ENCODE measurements at regions not wholly inside any gene's neighbourhood (a gene's known extent, or its start where the extent isn't known, plus 50 kb on each side); places are given as distances from the start of the nearest gene placed in this dataset.

DNA sequence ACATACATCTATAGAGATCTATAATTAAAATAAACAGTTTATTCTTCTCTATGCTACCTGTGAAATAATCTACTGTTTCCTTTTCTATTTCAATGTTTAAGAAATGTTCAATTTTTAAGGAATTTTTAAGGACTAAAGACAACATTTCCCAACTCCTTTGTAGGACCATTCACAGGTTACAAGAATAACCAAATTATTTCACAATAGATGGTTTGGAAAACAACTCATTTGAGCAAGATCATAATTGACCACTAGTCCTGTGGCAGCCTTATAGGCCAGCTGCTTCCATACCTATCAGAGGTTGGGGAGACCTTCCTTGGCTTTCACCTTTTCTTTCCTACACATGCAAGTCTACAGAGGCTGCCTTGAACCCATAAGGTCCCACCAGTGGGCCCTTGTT lies 193.7 kb downstream of the TTC39B start:
- H3K36me3 ChIP-seq (ENCODE audit: control insufficient read depth in 5 of 5, insufficient read depth in 5 of 5, low read length in 5 of 5) = no peaks in the 10 kb centered on the region
- no peak overlapping the region for H3K9ac ChIP-seq (ENCODE audit: low read length in 5 of 5)
- no peaks in the 10 kb centered on the region for H3K4me1 ChIP-seq (ENCODE audit: control insufficient read depth in 5 of 5, insufficient read depth in 5 of 5, low read length in 5 of 5)
- H3K27ac ChIP-seq (ENCODE audit: low read depth, low read length) = no peak overlapping the region
- H3K9me3 ChIP-seq (ENCODE audit: control insufficient read depth in 5 of 5, low read length in 5 of 5) = no peaks in the 10 kb centered on the region
- H3K27me3 ChIP-seq (ENCODE audit: control insufficient read depth in 5 of 5, insufficient read depth in 4 of 5, low read length in 5 of 5) = peaks cover 0 to 7% (median 0%) of the 10 kb centered on the region in 5 donors
- H3K4me3 ChIP-seq (ENCODE audit: low read depth in 1 of 5, low read length in 5 of 5) = no peak overlapping the region

- H3K9ac ChIP-seq (ENCODE audit: low read length in 5 of 5) = no peak overlapping the region
- peaks cover 0 to 4% (median 0%) of the 10 kb centered on the region in 5 donors for H3K9me3 ChIP-seq (ENCODE audit: control insufficient read depth in 5 of 5, low read length in 5 of 5)
- no peaks in the 10 kb centered on the region for H3K27me3 ChIP-seq (ENCODE audit: control insufficient read depth in 5 of 5, insufficient read depth in 4 of 5, low read length in 5 of 5)
- no peaks in the 10 kb centered on the region for H3K36me3 ChIP-seq (ENCODE audit: control insufficient read depth in 5 of 5, insufficient read depth in 5 of 5, low read length in 5 of 5)
- no peak overlapping the region for H3K27ac ChIP-seq (ENCODE audit: low read depth, low read length)
- H3K4me1 ChIP-seq (ENCODE audit: control insufficient read depth in 5 of 5, insufficient read depth in 5 of 5, low read length in 5 of 5) = no peaks in the 10 kb centered on the region
- H3K4me3 ChIP-seq (ENCODE audit: low read depth in 1 of 5, low read length in 5 of 5) = no peak overlapping the region
Measured at GRCh38 chr9:15111071-15111470, 195.9 kb downstream of the TTC39B start.

DNA sequence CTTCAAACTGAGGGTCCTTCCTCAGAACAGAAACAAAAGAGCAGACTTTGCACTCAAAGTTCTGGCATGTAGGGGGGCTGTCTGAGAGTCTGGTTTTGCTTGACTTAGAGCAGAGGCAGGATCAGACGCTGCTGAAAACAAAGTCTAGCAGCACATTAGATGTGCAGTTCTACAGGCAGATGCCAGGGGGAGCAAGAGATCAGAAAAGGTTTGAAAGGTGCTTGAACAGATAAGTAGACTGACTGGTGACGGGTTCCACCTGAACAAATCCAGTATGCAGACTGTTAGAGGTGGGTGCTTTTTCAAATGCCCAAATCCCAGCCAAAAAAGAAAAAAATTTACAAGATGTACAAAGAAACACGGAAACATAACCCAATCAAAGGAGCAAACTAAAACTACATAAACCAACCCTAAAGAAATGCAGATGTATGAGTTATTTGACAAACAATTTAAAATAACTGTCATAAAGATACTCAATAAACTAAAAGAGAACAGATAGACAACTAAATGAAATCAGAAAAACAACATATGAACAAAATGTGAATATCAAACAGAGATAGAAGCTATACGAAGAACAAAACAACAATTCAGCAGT lies 194.7 kb upstream of the FREM1 start:
- H3K9ac ChIP-seq (ENCODE audit: low read length in 5 of 5) = no peak overlapping the region
- no peaks in the 10 kb centered on the region for H3K4me1 ChIP-seq (ENCODE audit: control insufficient read depth in 5 of 5, insufficient read depth in 5 of 5, low read length in 5 of 5)
- no peak overlapping the region for H3K4me3 ChIP-seq (ENCODE audit: low read depth in 1 of 5, low read length in 5 of 5)
- H3K36me3 ChIP-seq (ENCODE audit: control insufficient read depth in 5 of 5, insufficient read depth in 5 of 5, low read length in 5 of 5) = no peaks in the 10 kb centered on the region
- H3K27me3 ChIP-seq (ENCODE audit: control insufficient read depth in 5 of 5, insufficient read depth in 4 of 5, low read length in 5 of 5) = no peaks in the 10 kb centered on the region
- no peak overlapping the region for H3K27ac ChIP-seq (ENCODE audit: low read depth, low read length)
- peaks cover 0 to 4% (median 0%) of the 10 kb centered on the region in 5 donors for H3K9me3 ChIP-seq (ENCODE audit: control insufficient read depth in 5 of 5, low read length in 5 of 5)

- Histone ChIP-seq H3K27ac (ENCODE audit: low read depth, low read length) (no peak overlapping the region), H3K9me3 (ENCODE audit: control insufficient read depth in 5 of 5, low read length in 5 of 5) (peaks cover 0 to 4% (median 0%) of the 10 kb centered on the region in 5 donors), H3K36me3 (ENCODE audit: control insufficient read depth in 5 of 5, insufficient read depth in 5 of 5, low read length in 5 of 5) (no peaks in the 10 kb centered on the region), H3K4me1 (ENCODE audit: control insufficient read depth in 5 of 5, insufficient read depth in 5 of 5, low read length in 5 of 5) (no peaks in the 10 kb centered on the region), H3K27me3 (ENCODE audit: control insufficient read depth in 5 of 5, insufficient read depth in 4 of 5, low read length in 5 of 5) (no peaks in the 10 kb centered on the region), H3K9ac (ENCODE audit: low read length in 5 of 5) (no peak overlapping the region), H3K4me3 (ENCODE audit: low read depth in 1 of 5, low read length in 5 of 5) (no peak overlapping the region)
Measured at GRCh38 chr9:15103290-15103689, 193.1 kb upstream of the FREM1 start.

- Histone ChIP-seq H3K27ac (ENCODE audit: low read depth, low read length) (no peak overlapping the region), H3K9ac (ENCODE audit: low read length in 5 of 5) (no peak overlapping the region), H3K4me3 (ENCODE audit: low read depth in 1 of 5, low read length in 5 of 5) (no peak overlapping the region), H3K4me1 (ENCODE audit: control insufficient read depth in 5 of 5, insufficient read depth in 5 of 5, low read length in 5 of 5) (no peaks in the 10 kb centered on the region), H3K9me3 (ENCODE audit: control insufficient read depth in 5 of 5, low read length in 5 of 5) (no peaks in the 10 kb centered on the region), H3K36me3 (ENCODE audit: control insufficient read depth in 5 of 5, insufficient read depth in 5 of 5, low read length in 5 of 5) (no peaks in the 10 kb centered on the region), H3K27me3 (ENCODE audit: control insufficient read depth in 5 of 5, insufficient read depth in 4 of 5, low read length in 5 of 5) (no peaks in the 10 kb centered on the region)
Measured at GRCh38 chr9:15101095-15101494, 190.9 kb upstream of the FREM1 start.

DNA sequence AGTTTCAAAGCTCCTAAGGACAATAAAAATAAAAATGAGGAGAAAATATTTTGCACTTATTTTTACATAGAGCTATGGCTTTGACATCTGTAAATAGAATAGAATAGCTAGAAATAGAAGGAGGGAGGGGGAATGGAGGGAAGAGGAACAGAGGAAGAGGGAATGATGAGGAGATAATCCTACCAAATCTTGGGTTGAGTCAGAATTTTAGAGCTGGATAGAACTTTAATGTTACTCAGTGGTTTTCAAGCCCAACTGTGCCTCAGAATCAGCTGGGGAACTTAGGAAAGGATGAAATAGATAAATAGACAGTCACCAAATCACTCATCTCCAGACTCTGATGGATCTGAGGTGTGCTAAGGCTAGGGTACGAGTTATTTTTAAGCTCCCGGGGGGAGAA lies 190.3 kb upstream of the FREM1 start:
- no peaks in the 10 kb centered on the region for H3K27me3 ChIP-seq (ENCODE audit: control insufficient read depth in 5 of 5, insufficient read depth in 4 of 5, low read length in 5 of 5)

DNA sequence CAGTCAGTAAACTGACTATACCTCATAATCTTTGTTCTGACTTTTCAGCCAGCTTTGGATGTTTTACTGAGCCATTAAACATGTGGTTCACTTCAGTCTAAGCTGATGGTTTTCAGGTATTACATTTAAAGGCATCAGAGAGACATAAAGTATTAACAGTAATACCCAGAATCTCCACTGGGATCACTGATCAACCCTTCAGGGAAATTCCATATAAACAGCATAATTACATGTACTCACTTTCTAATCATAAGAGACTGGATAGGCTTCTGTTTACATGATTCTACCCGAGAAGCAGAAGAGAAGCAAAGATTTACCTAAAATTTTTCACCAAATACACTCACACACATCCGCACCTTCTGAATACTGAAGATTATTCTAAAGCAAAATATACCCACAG lies 186.7 kb upstream of the FREM1 start:
- H3K36me3 ChIP-seq (ENCODE audit: control insufficient read depth in 5 of 5, insufficient read depth in 5 of 5, low read length in 5 of 5) = no peaks in the 10 kb centered on the region
- H3K4me1 ChIP-seq (ENCODE audit: control insufficient read depth in 5 of 5, insufficient read depth in 5 of 5, low read length in 5 of 5) = no peaks in the 10 kb centered on the region
- no peaks in the 10 kb centered on the region for H3K27me3 ChIP-seq (ENCODE audit: control insufficient read depth in 5 of 5, insufficient read depth in 4 of 5, low read length in 5 of 5)
- H3K9me3 ChIP-seq (ENCODE audit: control insufficient read depth in 5 of 5, low read length in 5 of 5) = peaks cover 0 to 2% (median 0%) of the 10 kb centered on the region in 5 donors
- no peak overlapping the region for H3K9ac ChIP-seq (ENCODE audit: low read length in 5 of 5)
- H3K27ac ChIP-seq (ENCODE audit: low read depth, low read length) = no peak overlapping the region
- H3K4me3 ChIP-seq (ENCODE audit: low read depth in 1 of 5, low read length in 5 of 5) = no peak overlapping the region

More for the DNA sequence above, 190.3 kb upstream of the FREM1 start:
- Histone ChIP-seq H3K9ac (ENCODE audit: low read length in 5 of 5) (no peak overlapping the region), H3K36me3 (ENCODE audit: control insufficient read depth in 5 of 5, insufficient read depth in 5 of 5, low read length in 5 of 5) (no peaks in the 10 kb centered on the region), H3K27ac (ENCODE audit: low read depth, low read length) (no peak overlapping the region), H3K4me3 (ENCODE audit: low read depth in 1 of 5, low read length in 5 of 5) (no peak overlapping the region), H3K9me3 (ENCODE audit: control insufficient read depth in 5 of 5, low read length in 5 of 5) (no peaks in the 10 kb centered on the region), H3K4me1 (ENCODE audit: control insufficient read depth in 5 of 5, insufficient read depth in 5 of 5, low read length in 5 of 5) (no peaks in the 10 kb centered on the region)

DNA sequence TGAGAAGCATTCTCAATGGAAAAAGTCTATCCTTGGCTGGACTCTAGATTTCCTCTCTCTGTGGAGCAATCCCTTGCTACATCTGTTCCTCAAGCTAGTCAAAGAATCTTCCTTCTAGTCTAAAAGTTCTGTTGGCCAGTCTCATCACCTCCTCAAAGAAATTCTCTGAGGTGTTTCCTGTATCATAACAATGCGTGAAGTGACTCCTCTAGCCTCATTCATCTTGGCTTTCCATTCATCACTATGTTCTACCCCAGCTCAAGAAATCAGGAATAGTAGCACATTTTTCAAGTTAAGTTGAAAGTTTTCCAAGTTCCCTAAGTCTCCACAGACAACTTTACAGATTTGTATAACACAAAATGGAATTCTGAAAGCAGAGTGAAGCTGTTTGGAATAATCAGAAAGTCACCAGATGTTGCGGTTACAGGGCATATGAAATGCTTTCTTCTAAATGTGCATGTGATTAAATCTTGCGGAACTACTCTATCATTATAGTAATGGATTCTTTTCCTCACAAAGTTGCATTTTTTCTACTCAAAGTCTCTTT lies 176.6 kb upstream of the FREM1 start:
- Histone ChIP-seq H3K9me3 (ENCODE audit: control insufficient read depth in 5 of 5, low read length in 5 of 5) (no peaks in the 10 kb centered on the region), H3K9ac (ENCODE audit: low read length in 5 of 5) (no peak overlapping the region), H3K27ac (ENCODE audit: low read depth, low read length) (no peak overlapping the region)

GRCh38 chr9:15086156-15086763 lies 176.0 kb upstream of the FREM1 start:
- Histone ChIP-seq H3K4me1 (ENCODE audit: control insufficient read depth in 5 of 5, insufficient read depth in 5 of 5, low read length in 5 of 5) (peaks cover 0 to 4% (median 0%) of the 10 kb centered on the region in 5 donors), H3K36me3 (ENCODE audit: control insufficient read depth in 5 of 5, insufficient read depth in 5 of 5, low read length in 5 of 5) (no peaks in the 10 kb centered on the region), H3K9me3 (ENCODE audit: control insufficient read depth in 5 of 5, low read length in 5 of 5) (no peaks in the 10 kb centered on the region), H3K4me3 (ENCODE audit: low read depth in 1 of 5, low read length in 5 of 5) (no peak overlapping the region), H3K27ac (ENCODE audit: low read depth, low read length) (no peak overlapping the region), H3K27me3 (ENCODE audit: control insufficient read depth in 5 of 5, insufficient read depth in 4 of 5, low read length in 5 of 5) (no peaks in the 10 kb centered on the region), H3K9ac (ENCODE audit: low read length in 5 of 5) (no peak overlapping the region)

More for the DNA sequence above, 176.6 kb upstream of the FREM1 start:
- Histone ChIP-seq H3K27me3 (ENCODE audit: control insufficient read depth in 5 of 5, insufficient read depth in 4 of 5, low read length in 5 of 5) (no peaks in the 10 kb centered on the region), H3K36me3 (ENCODE audit: control insufficient read depth in 5 of 5, insufficient read depth in 5 of 5, low read length in 5 of 5) (no peaks in the 10 kb centered on the region), H3K4me3 (ENCODE audit: low read depth in 1 of 5, low read length in 5 of 5) (no peak overlapping the region), H3K4me1 (ENCODE audit: control insufficient read depth in 5 of 5, insufficient read depth in 5 of 5, low read length in 5 of 5) (peaks cover 0 to 4% (median 0%) of the 10 kb centered on the region in 5 donors)

- Histone ChIP-seq H3K27me3 (ENCODE audit: control insufficient read depth in 5 of 5, insufficient read depth in 4 of 5, low read length in 5 of 5) (no peaks in the 10 kb centered on the region), H3K27ac (ENCODE audit: low read depth, low read length) (no peak overlapping the region), H3K4me3 (ENCODE audit: low read depth in 1 of 5, low read length in 5 of 5) (no peak overlapping the region), H3K9me3 (ENCODE audit: control insufficient read depth in 5 of 5, low read length in 5 of 5) (no peaks in the 10 kb centered on the region), H3K4me1 (ENCODE audit: control insufficient read depth in 5 of 5, insufficient read depth in 5 of 5, low read length in 5 of 5) (peaks cover 0 to 3% (median under 1%) of the 10 kb centered on the region in 5 donors), H3K9ac (ENCODE audit: low read length in 5 of 5) (no peak overlapping the region), H3K36me3 (ENCODE audit: control insufficient read depth in 5 of 5, insufficient read depth in 5 of 5, low read length in 5 of 5) (no peaks in the 10 kb centered on the region)
Measured at GRCh38 chr9:15081021-15081753, 171.0 kb upstream of the FREM1 start.
